Liver (tissue), 8 donors: ENCODE measurements at regions not wholly inside any gene's neighbourhood (a gene's known extent, or its start where the extent isn't known, plus 50 kb on each side); places are given as distances from the start of the nearest gene placed in this dataset.

Experiments used
- DNase-seq: peaks from one replicate; pipeline ENCODE4 v3.0.0-alpha.2; 2017; ENCODE audit warnings: low spot score
- H3K27ac ChIP-seq, 2 donors: one replicate each; pipeline ENCODE4 v1.7.0; 2013; ENCODE audit warnings: inconsistent platforms in 2 of 2, low read length in 2 of 2, control low read depth in 1 of 2, low read depth in 1 of 2, mild to moderate bottlenecking in 1 of 2
- H3K27me3 ChIP-seq, 4 donors: one replicate each; pipeline versions ENCODE4 v1.6.1 to v1.7.0; 2013; ENCODE audit warnings: low read length in 3 of 4, inconsistent platforms in 1 of 4, mild to moderate bottlenecking in 1 of 4, moderate library complexity in 1 of 4; ENCODE audit not compliant: control insufficient read depth in 4 of 4, insufficient read depth in 4 of 4
- H3K36me3 ChIP-seq, 4 donors: one replicate each; pipeline versions ENCODE4 v1.6.1 to v1.7.0; 2013; ENCODE audit warnings: low read length in 3 of 4, mild to moderate bottlenecking in 3 of 4, low read depth in 1 of 4, moderate library complexity in 1 of 4; ENCODE audit not compliant: control insufficient read depth in 4 of 4, insufficient read depth in 3 of 4
- H3K4me1 ChIP-seq, 4 donors: one replicate each; pipeline versions ENCODE4 v1.6.1 to v1.7.0; 2013; ENCODE audit warnings: low read length in 3 of 4, mild to moderate bottlenecking in 3 of 4, moderate library complexity in 1 of 4; ENCODE audit not compliant: control insufficient read depth in 4 of 4, insufficient read depth in 4 of 4
- H3K4me3 ChIP-seq, 3 donors: one replicate each; pipeline versions ENCODE4 v1.6.1 to v1.7.0; 2013; ENCODE audit warnings: low read length in 3 of 3, control low read depth in 1 of 3, low read depth in 1 of 3, mild to moderate bottlenecking in 1 of 3
- H3K9ac ChIP-seq, 2 donors: one replicate each; pipeline ENCODE4 v1.7.0; 2013; ENCODE audit warnings: low read length in 2 of 2, mild to moderate bottlenecking in 2 of 2, moderate library complexity in 2 of 2, control low read depth in 1 of 2, low read depth in 1 of 2
- H3K9me3 ChIP-seq, 4 donors: one replicate each; pipeline versions ENCODE4 v1.6.1 to v1.7.0; 2013; ENCODE audit warnings: low read length in 3 of 4; ENCODE audit not compliant: control insufficient read depth in 4 of 4
- EGR1 ChIP-seq, 2 donors: IDR thresholded peaks; 2 replicates each; pipeline ENCODE4 v1.6.1; 2016 to 2018; ENCODE audit warnings: antibody characterized with exemption in 2 of 2, low read depth in 2 of 2
- FOXA1 ChIP-seq: IDR thresholded peaks from 2 replicates; pipeline ENCODE4 v1.6.1; 2016; ENCODE audit warnings: antibody characterized with exemption
- FOXA2 ChIP-seq: IDR thresholded peaks from 2 replicates; pipeline ENCODE4 v1.6.1; 2016; ENCODE audit warnings: antibody characterized with exemption
- GABPA ChIP-seq, 2 donors: IDR thresholded peaks in 1 of 2; conservative IDR thresholded peaks in 1 of 2; 2 replicates each; pipeline ENCODE4 v1.6.1; 2016; ENCODE audit warnings: antibody characterized with exemption in 2 of 2, mild to moderate bottlenecking in 1 of 2, moderate library complexity in 1 of 2
- HNF4A ChIP-seq, 2 donors: conservative IDR thresholded peaks; 2 replicates each; pipeline ENCODE4 v1.6.1; 2016; ENCODE audit warnings: antibody characterized with exemption in 2 of 2, mild to moderate bottlenecking in 2 of 2
- HNF4G ChIP-seq: IDR thresholded peaks from 2 replicates; pipeline ENCODE4 v1.6.1; 2016; ENCODE audit warnings: antibody characterized with exemption
- JUND ChIP-seq, 2 donors: IDR thresholded peaks; 2 replicates each; pipeline ENCODE4 v1.6.1; 2016; ENCODE audit warnings: antibody characterized with exemption in 2 of 2
- NR2F2 ChIP-seq: IDR thresholded peaks from 2 replicates; pipeline ENCODE4 v1.6.1; 2016; ENCODE audit warnings: antibody characterized with exemption
- RAD21 ChIP-seq, 2 donors: IDR thresholded peaks; 2 replicates each; pipeline ENCODE4 v1.6.1; 2016; ENCODE audit warnings: antibody characterized with exemption in 2 of 2, mild to moderate bottlenecking in 2 of 2
- SP1 ChIP-seq: IDR thresholded peaks from 2 replicates; pipeline ENCODE4 v1.6.1; 2018; ENCODE audit warnings: antibody characterized with exemption, mild to moderate bottlenecking
- TAF1 ChIP-seq: conservative IDR thresholded peaks from 2 replicates; pipeline ENCODE4 v1.6.1; 2016; ENCODE audit warnings: antibody characterized with exemption, mild to moderate bottlenecking
- YY1 ChIP-seq: IDR thresholded peaks from 2 replicates; pipeline ENCODE4 v1.6.1; 2016; ENCODE audit warnings: antibody characterized with exemption, mild to moderate bottlenecking
- WGBS: extraction: QIAGEN DNeasy Blood & Tissue Kit; methylation state at CpG from one replicate; pipeline ENCODE4 v1.1.7; 2013; 5-methylcytosine and 5-hydroxymethylcytosine counted together
- TF ChIP-seq, protein P1 (sequence below): IDR thresholded peaks from 2 replicates; pipeline ENCODE4 v1.6.1; 2016; ENCODE audit warnings: antibody characterized with exemption
- TF ChIP-seq, protein P2 (sequence below): IDR thresholded peaks from 2 replicates; pipeline ENCODE4 v1.6.1; 2016; ENCODE audit warnings: antibody characterized with exemption
- TF ChIP-seq, protein P3 (sequence below): IDR thresholded peaks from 2 replicates; pipeline ENCODE4 v1.6.1; 2016; ENCODE audit warnings: antibody characterized with exemption
- TF ChIP-seq, protein P4 (sequence below): IDR thresholded peaks from 2 replicates; pipeline ENCODE4 v1.6.1; 2016; ENCODE audit warnings: antibody characterized with exemption, mild to moderate bottlenecking
- TF ChIP-seq, protein P5 (sequence below): fragments of 150-350 bp; IDR thresholded peaks from 2 replicates; pipeline ENCODE4 v1.5.1; 2017; ENCODE audit warnings: improper control_type of control experiment, low read depth, low read length; ENCODE audit not compliant: missing input control
- donor health status: healthy.
- donor health status: healthy.
- donor health status: healthy.
- donor health status: healthy.
- donor health status: healthy.

DNA sequence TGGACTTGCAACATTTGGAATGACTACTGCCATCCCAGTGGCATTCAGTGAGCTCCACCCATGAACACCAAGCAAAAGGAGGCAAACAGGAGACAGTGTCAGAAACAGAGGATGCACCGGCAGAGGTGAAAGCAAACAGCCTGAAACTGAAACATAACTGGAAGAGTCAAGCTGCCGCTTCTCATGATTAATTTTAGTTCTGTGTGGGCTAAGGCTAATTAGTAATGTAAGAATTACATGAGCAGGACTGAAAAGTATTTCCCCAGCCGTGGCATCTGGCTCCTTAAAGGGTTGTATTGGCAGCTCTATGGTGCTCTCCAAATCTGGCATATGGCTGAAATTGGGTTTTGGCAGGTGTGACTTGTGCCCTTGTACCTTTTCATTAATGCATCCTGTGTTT lies 1108.1 kb downstream of the TSN start:
- H3K36me3 ChIP-seq = no peaks in the 10 kb centered on the region
- H3K27me3 ChIP-seq = peaks cover 0 to under 1% (median 0%) of the 10 kb centered on the region in 4 donors
- H3K9ac ChIP-seq = no peak overlapping the region
- no peaks in the 10 kb centered on the region for H3K4me1 ChIP-seq
- peaks cover 0 to 3% (median 1%) of the 10 kb centered on the region in 4 donors for H3K9me3 ChIP-seq
- WGBS = 74% methylated on average over 3 of the region's 3 CpGs
- TF ChIP-seq, protein P1, sequence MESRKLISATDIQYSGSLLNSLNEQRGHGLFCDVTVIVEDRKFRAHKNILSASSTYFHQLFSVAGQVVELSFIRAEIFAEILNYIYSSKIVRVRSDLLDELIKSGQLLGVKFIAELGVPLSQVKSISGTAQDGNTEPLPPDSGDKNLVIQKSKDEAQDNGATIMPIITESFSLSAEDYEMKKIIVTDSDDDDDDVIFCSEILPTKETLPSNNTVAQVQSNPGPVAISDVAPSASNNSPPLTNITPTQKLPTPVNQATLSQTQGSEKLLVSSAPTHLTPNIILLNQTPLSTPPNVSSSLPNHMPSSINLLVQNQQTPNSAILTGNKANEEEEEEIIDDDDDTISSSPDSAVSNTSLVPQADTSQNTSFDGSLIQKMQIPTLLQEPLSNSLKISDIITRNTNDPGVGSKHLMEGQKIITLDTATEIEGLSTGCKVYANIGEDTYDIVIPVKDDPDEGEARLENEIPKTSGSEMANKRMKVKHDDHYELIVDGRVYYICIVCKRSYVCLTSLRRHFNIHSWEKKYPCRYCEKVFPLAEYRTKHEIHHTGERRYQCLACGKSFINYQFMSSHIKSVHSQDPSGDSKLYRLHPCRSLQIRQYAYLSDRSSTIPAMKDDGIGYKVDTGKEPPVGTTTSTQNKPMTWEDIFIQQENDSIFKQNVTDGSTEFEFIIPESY = no peak
- no peak for TF ChIP-seq NR2F2
- TF ChIP-seq, protein P2, sequence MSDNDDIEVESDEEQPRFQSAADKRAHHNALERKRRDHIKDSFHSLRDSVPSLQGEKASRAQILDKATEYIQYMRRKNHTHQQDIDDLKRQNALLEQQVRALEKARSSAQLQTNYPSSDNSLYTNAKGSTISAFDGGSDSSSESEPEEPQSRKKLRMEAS = no peak
- TF ChIP-seq HNF4A (conservative IDR thresholded peaks at IDR 0.05) = no peak
- no peak for TF ChIP-seq SP1
- TF ChIP-seq FOXA1 = no peak
- TF ChIP-seq GABPA (IDR thresholded peaks at IDR 0.05 in 1 of 2, conservative IDR thresholded peaks at IDR 0.05 in 1 of 2) = no peak
- no peak for TF ChIP-seq EGR1 (IDR thresholded peaks at IDR 0.05; ENCODE audit: low read depth in 2 of 2)
- TF ChIP-seq HNF4G = no peak
- TF ChIP-seq, protein P3, sequence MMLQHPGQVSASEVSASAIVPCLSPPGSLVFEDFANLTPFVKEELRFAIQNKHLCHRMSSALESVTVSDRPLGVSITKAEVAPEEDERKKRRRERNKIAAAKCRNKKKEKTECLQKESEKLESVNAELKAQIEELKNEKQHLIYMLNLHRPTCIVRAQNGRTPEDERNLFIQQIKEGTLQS = no peak
- no peak for TF ChIP-seq TAF1
- TF ChIP-seq, protein P4, sequence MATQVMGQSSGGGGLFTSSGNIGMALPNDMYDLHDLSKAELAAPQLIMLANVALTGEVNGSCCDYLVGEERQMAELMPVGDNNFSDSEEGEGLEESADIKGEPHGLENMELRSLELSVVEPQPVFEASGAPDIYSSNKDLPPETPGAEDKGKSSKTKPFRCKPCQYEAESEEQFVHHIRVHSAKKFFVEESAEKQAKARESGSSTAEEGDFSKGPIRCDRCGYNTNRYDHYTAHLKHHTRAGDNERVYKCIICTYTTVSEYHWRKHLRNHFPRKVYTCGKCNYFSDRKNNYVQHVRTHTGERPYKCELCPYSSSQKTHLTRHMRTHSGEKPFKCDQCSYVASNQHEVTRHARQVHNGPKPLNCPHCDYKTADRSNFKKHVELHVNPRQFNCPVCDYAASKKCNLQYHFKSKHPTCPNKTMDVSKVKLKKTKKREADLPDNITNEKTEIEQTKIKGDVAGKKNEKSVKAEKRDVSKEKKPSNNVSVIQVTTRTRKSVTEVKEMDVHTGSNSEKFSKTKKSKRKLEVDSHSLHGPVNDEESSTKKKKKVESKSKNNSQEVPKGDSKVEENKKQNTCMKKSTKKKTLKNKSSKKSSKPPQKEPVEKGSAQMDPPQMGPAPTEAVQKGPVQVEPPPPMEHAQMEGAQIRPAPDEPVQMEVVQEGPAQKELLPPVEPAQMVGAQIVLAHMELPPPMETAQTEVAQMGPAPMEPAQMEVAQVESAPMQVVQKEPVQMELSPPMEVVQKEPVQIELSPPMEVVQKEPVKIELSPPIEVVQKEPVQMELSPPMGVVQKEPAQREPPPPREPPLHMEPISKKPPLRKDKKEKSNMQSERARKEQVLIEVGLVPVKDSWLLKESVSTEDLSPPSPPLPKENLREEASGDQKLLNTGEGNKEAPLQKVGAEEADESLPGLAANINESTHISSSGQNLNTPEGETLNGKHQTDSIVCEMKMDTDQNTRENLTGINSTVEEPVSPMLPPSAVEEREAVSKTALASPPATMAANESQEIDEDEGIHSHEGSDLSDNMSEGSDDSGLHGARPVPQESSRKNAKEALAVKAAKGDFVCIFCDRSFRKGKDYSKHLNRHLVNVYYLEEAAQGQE = no peak
- no peak for TF ChIP-seq YY1
- TF ChIP-seq FOXA2 = no peak
- TF ChIP-seq RAD21 (IDR thresholded peaks at IDR 0.05) = no peak
- no peak for DNase-seq
- H3K4me3 ChIP-seq = no peak overlapping the region
- H3K27ac ChIP-seq = no peak overlapping the region

DNA sequence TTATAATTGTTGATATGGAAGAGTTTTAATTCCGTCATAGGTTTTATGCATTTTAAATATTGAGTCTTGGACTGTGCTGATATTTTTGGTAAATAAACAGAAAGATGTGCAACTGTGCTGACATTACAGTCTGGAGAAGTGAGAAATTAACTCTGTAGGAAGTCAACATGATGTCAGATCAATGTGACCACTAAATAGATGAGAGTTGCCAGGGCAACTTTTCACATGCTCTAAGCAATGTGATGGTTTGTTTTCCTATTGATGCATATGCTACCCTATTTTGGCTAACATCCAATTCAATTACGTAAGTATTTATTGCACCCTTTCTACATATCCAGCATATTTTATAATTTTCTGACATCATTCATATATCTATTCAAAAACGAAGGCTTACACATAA lies 1109.3 kb downstream of the TSN start:
- no peaks in the 10 kb centered on the region for H3K27me3 ChIP-seq
- H3K9ac ChIP-seq = no peak overlapping the region
- 76% methylated on average over 3 of the region's 3 CpGs for WGBS
- TF ChIP-seq RAD21 (IDR thresholded peaks at IDR 0.05) (no peak), GABPA (IDR thresholded peaks at IDR 0.05 in 1 of 2, conservative IDR thresholded peaks at IDR 0.05 in 1 of 2) (no peak), NR2F2 (no peak), JUND (IDR thresholded peaks at IDR 0.05) (no peak), FOXA1 (no peak), HNF4G (no peak), FOXA2 (no peak), SP1 (no peak), EGR1 (IDR thresholded peaks at IDR 0.05; ENCODE audit: low read depth in 2 of 2) (no peak), TAF1 (no peak)
- TF ChIP-seq, protein P4 = no peak
- TF ChIP-seq, protein P2 = no peak
- TF ChIP-seq, protein P5, sequence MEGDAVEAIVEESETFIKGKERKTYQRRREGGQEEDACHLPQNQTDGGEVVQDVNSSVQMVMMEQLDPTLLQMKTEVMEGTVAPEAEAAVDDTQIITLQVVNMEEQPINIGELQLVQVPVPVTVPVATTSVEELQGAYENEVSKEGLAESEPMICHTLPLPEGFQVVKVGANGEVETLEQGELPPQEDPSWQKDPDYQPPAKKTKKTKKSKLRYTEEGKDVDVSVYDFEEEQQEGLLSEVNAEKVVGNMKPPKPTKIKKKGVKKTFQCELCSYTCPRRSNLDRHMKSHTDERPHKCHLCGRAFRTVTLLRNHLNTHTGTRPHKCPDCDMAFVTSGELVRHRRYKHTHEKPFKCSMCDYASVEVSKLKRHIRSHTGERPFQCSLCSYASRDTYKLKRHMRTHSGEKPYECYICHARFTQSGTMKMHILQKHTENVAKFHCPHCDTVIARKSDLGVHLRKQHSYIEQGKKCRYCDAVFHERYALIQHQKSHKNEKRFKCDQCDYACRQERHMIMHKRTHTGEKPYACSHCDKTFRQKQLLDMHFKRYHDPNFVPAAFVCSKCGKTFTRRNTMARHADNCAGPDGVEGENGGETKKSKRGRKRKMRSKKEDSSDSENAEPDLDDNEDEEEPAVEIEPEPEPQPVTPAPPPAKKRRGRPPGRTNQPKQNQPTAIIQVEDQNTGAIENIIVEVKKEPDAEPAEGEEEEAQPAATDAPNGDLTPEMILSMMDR = no peak
- TF ChIP-seq, protein P1 = no peak

More for the DNA sequence above, 1109.3 kb downstream of the TSN start:
- DNase-seq = no peak
- H3K9me3 ChIP-seq = peaks cover 0 to 4% (median 0%) of the 10 kb centered on the region in 4 donors
- no peak overlapping the region for H3K4me3 ChIP-seq
- no peaks in the 10 kb centered on the region for H3K36me3 ChIP-seq
- no peaks in the 10 kb centered on the region for H3K4me1 ChIP-seq
- H3K27ac ChIP-seq = no peak overlapping the region
